ENCODE measurements at regions not wholly inside any gene's neighbourhood (a gene's known extent, or its start where the extent isn't known, plus 50 kb on each side); places are given as distances from the start of the nearest gene placed in this dataset.

DNA sequence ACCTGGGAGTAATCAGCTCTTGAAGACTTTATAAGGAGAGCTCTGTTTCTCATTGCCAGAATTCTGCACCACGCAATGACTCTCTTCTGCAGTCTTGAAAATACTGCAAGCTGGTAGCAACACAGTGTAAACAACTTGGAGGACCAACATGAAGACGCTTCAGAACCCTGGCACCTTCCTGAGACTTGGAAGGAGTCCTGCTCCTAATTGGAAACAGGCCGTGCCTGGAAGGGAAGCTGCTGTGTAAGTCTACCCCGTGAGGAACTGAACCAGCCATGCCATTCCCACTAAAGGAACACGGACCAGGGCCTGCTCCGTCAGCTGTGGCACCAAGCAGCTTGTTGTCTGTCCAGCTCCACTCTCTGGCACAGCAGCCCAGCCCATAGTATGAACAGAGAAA, 171.1 kb downstream of the PAX3 start:
- no peak overlapping the region for H3K27ac ChIP-seq (ENCODE audit: low read depth, low read length)
- H2AFZ ChIP-seq (ENCODE audit: low read depth, low read length, severe bottlenecking): no peak overlapping the region
- H3K9ac ChIP-seq (ENCODE audit: low read length): no peak overlapping the region

DNA sequence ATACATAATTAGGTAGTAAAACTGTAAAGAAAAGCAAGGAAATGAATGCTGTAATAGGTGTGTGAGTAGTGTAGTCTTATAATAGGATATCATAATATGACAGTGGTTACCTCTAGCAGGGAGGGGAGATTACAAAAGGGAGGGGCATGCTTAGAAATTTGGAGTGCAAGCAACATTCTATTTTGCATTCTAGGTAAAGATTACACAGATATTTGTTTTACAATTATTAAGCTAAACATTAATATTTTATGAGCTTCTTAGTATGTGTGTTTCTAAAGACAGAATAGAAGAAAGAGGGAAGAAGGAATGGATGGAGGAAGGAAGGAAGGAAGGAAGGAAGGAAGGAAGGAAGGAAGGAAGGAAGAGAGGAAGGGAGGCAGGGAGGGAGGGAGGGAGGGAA, 177.9 kb downstream of the PAX3 start:
- Histone ChIP-seq H3K27me3 (ENCODE audit: low read length) (no peaks in the 10 kb centered on the region), H3K9ac (ENCODE audit: low read length) (no peak overlapping the region), H4K20me1 (ENCODE audit: low read depth, low read length) (no peaks in the 10 kb centered on the region), H3F3A (ENCODE audit: insufficient read depth) (no peaks in the 10 kb centered on the region), H3K4me3 (ENCODE audit: insufficient read depth, low read length, poor library complexity, severe bottlenecking) (no peak overlapping the region), H3K9me3 (ENCODE audit: insufficient read depth, low read length) (no peaks in the 10 kb centered on the region), H3K9me2 (replicated peaks; ENCODE audit: insufficient read depth, low read length) (no peaks in the 10 kb centered on the region), H3K79me2 (ENCODE audit: insufficient read depth, low read length) (no peaks in the 10 kb centered on the region), H3K4me2 (ENCODE audit: low read depth, low read length, poor library complexity, severe bottlenecking) (no peak overlapping the region), H3K36me3 (ENCODE audit: low read length) (no peaks in the 10 kb centered on the region), H3K27ac (ENCODE audit: low read depth, low read length) (no peak overlapping the region), H2AFZ (ENCODE audit: low read depth, low read length, severe bottlenecking) (no peak overlapping the region)
- no peak for TF ChIP-seq EZH2phosphoT487 (conservative IDR thresholded peaks at IDR 0.05; ENCODE audit: low read length)
- TF ChIP-seq, protein P1, sequence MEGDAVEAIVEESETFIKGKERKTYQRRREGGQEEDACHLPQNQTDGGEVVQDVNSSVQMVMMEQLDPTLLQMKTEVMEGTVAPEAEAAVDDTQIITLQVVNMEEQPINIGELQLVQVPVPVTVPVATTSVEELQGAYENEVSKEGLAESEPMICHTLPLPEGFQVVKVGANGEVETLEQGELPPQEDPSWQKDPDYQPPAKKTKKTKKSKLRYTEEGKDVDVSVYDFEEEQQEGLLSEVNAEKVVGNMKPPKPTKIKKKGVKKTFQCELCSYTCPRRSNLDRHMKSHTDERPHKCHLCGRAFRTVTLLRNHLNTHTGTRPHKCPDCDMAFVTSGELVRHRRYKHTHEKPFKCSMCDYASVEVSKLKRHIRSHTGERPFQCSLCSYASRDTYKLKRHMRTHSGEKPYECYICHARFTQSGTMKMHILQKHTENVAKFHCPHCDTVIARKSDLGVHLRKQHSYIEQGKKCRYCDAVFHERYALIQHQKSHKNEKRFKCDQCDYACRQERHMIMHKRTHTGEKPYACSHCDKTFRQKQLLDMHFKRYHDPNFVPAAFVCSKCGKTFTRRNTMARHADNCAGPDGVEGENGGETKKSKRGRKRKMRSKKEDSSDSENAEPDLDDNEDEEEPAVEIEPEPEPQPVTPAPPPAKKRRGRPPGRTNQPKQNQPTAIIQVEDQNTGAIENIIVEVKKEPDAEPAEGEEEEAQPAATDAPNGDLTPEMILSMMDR (IDR thresholded peaks at IDR 0.05; ENCODE audit: insufficient read depth, low read length, poor library complexity, severe bottlenecking): no peak

More for the DNA sequence above, 171.1 kb downstream of the PAX3 start:
- Histone ChIP-seq H4K20me1 (ENCODE audit: low read depth, low read length) (no peaks in the 10 kb centered on the region), H3K4me3 (ENCODE audit: insufficient read depth, low read length, poor library complexity, severe bottlenecking) (no peak overlapping the region), H3K79me2 (ENCODE audit: insufficient read depth, low read length) (no peaks in the 10 kb centered on the region), H3F3A (ENCODE audit: insufficient read depth) (no peaks in the 10 kb centered on the region), H3K27me3 (ENCODE audit: low read length) (no peaks in the 10 kb centered on the region), H3K36me3 (ENCODE audit: low read length) (no peaks in the 10 kb centered on the region), H3K4me2 (ENCODE audit: low read depth, low read length, poor library complexity, severe bottlenecking) (no peak overlapping the region), H3K9me3 (ENCODE audit: insufficient read depth, low read length) (no peaks in the 10 kb centered on the region), H3K9me2 (replicated peaks; ENCODE audit: insufficient read depth, low read length) (no peaks in the 10 kb centered on the region)
- TF ChIP-seq, protein P1 (IDR thresholded peaks at IDR 0.05; ENCODE audit: insufficient read depth, low read length, poor library complexity, severe bottlenecking): no peak
- no peak for TF ChIP-seq EZH2phosphoT487 (conservative IDR thresholded peaks at IDR 0.05; ENCODE audit: low read length)

DNA sequence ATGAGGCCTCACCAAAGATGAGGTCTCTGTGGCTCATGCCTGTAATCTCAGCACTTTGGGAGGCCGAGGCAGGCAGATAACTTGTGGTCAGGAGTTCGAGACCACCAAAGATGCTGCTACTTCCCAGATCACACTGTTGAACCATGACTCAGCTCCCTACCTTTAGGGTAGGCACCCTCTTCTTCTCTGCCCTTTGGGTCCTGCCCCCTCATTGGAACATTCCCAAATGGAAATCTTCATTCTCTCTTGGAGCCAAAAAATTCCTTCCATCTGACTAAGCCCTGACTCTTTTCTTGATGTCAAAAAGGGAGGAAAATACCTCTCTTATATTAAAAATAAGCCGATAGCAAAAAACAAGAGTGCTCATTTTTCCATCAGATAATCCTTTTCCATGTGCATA, 183.5 kb downstream of the PAX3 start:
- Histone ChIP-seq H4K20me1 (ENCODE audit: low read depth, low read length) (no peaks in the 10 kb centered on the region), H3K27ac (ENCODE audit: low read depth, low read length) (no peak overlapping the region), H3K4me3 (ENCODE audit: insufficient read depth, low read length, poor library complexity, severe bottlenecking) (no peak overlapping the region), H3K9me2 (replicated peaks; ENCODE audit: insufficient read depth, low read length) (no peaks in the 10 kb centered on the region), H3K27me3 (ENCODE audit: low read length) (no peaks in the 10 kb centered on the region), H2AFZ (ENCODE audit: low read depth, low read length, severe bottlenecking) (no peak overlapping the region), H3K36me3 (ENCODE audit: low read length) (no peaks in the 10 kb centered on the region), H3K79me2 (ENCODE audit: insufficient read depth, low read length) (no peaks in the 10 kb centered on the region), H3K4me2 (ENCODE audit: low read depth, low read length, poor library complexity, severe bottlenecking) (no peak overlapping the region), H3K9me3 (ENCODE audit: insufficient read depth, low read length) (no peaks in the 10 kb centered on the region), H3F3A (ENCODE audit: insufficient read depth) (no peaks in the 10 kb centered on the region), H3K9ac (ENCODE audit: low read length) (no peak overlapping the region)
- TF ChIP-seq, protein P1 (IDR thresholded peaks at IDR 0.05; ENCODE audit: insufficient read depth, low read length, poor library complexity, severe bottlenecking): no peak
